Esophagus muscularis mucosa (tissue), 4 donors: ENCODE measurements at regions not wholly inside any gene's neighbourhood (a gene's known extent, or its start where the extent isn't known, plus 50 kb on each side); places are given as distances from the start of the nearest gene placed in this dataset.
"Not testable (repeated sequence)": the region's sequence is repeated elsewhere in the genome, so short reads cannot be mapped to it uniquely, and the experiment has no call there.

Source experiments
- DNase-seq: peaks from one replicate; pipeline ENCODE4 v3.0.0-alpha.2; 2017; ENCODE audit errors: extremely low spot score
- H3K27ac ChIP-seq, 4 donors: fragments of 200-600 bp; sonication (generic); replicated peaks in 1 of 4; 1 replicate in 3 of 4; 2 replicates in 1 of 4; pipeline ENCODE4 v1.5.1; 2016 to 2019; ENCODE audit warnings: mild to moderate bottlenecking in 1 of 4
- H3K27me3 ChIP-seq, 4 donors: fragments of 200-600 bp; sonication (generic); one replicate each; pipeline versions ENCODE4 v1.5.1 to v1.6.0; 2016 to 2019
- H3K36me3 ChIP-seq, 4 donors: fragments of 200-600 bp; sonication (generic); one replicate each; pipeline ENCODE4 v1.5.1; 2016 to 2019
- H3K4me1 ChIP-seq, 4 donors: fragments of 200-600 bp; sonication (generic); one replicate each; pipeline ENCODE4 v1.5.1; 2016 to 2019
- H3K4me3 ChIP-seq, 4 donors: fragments of 200-600 bp; sonication (generic); 1 replicate in 2 of 4; 2 replicates in 2 of 4; pipeline ENCODE4 v1.5.1; 2016 to 2019; ENCODE audit warnings: mild to moderate bottlenecking in 4 of 4, moderate library complexity in 1 of 4
- H3K9me3 ChIP-seq, 4 donors: fragments of 200-600 bp; sonication (generic); 1 replicate in 3 of 4; 2 replicates in 1 of 4; pipeline ENCODE4 v1.5.1; 2016 to 2019
- CTCF ChIP-seq, 3 experiments: fragments of 200-600 bp in 2 of 3; fragments of 450-650 bp in 1 of 3; sonication (generic) in 2 of 3; IDR thresholded peaks; one replicate each; pipeline ENCODE4 v1.5.1; 2017 to 2019; ENCODE audit warnings: antibody characterized with exemption in 3 of 3, mild to moderate bottlenecking in 2 of 3, moderate library complexity in 1 of 3
- EP300 ChIP-seq: sonication (generic); formaldehyde crosslinking; IDR thresholded peaks from one replicate; pipeline ENCODE4 v1.6.1; 2017; ENCODE audit warnings: antibody characterized with exemption
- POLR2A ChIP-seq: fragments of 450-650 bp; IDR thresholded peaks from one replicate; pipeline ENCODE4 v1.6.1; 2017; ENCODE audit warnings: antibody characterized with exemption, moderate library complexity, mild to moderate bottlenecking, low read depth
- POLR2AphosphoS5 ChIP-seq, 2 donors: sonication (generic); formaldehyde crosslinking; IDR thresholded peaks; one replicate each; pipeline ENCODE4 v1.6.1; 2017; ENCODE audit warnings: antibody characterized with exemption in 2 of 2
- WGBS: methylation state at CpG from one replicate; pipeline ENCODE4 v1.1.5; 2018; 5-methylcytosine and 5-hydroxymethylcytosine counted together
- intact Hi-C: fragments of 100-400 bp; cut with DNase I; formaldehyde crosslinking; loops from one replicate; pipeline ENCODE4 v1.15.1; 2023

GRCh38 chr14:106080922-106081321 is 554.5 kb downstream of the TMEM121 start:
- TF ChIP-seq POLR2A = no peak
- TF ChIP-seq EP300 = no peak
- TF ChIP-seq CTCF (IDR thresholded peaks at IDR 0.05) = no peak
- no peak for TF ChIP-seq POLR2AphosphoS5 (IDR thresholded peaks at IDR 0.05)
- Histone ChIP-seq H3K27me3 (no peaks in the 10 kb centered on the region), H3K36me3 (no peaks in the 10 kb centered on the region), H3K4me1 (no peaks in the 10 kb centered on the region), H3K9me3 (no peaks in the 10 kb centered on the region), H3K27ac (no peak overlapping the region), H3K4me3 (no peak overlapping the region)
- no peak for DNase-seq
- intact Hi-C loops = no loop called here
- no CpG with 5 or more reads among the region's 4 CpGs for WGBS

- H3K27me3 ChIP-seq, intact Hi-C loops, DNase-seq, H3K27ac ChIP-seq, H3K9me3 ChIP-seq, H3K4me3 ChIP-seq, H3K4me1 ChIP-seq, H3K36me3 ChIP-seq: not testable (repeated sequence)
- WGBS = 38% methylated on average over 2 of the region's 6 CpGs
Observed at GRCh38 chr14:106081721-106082120, 555.3 kb downstream of the TMEM121 start.

GRCh38 chr14:106083082-106083481 is 556.7 kb downstream of the TMEM121 start:
- Histone ChIP-seq H3K27me3 (no peaks in the 10 kb centered on the region), H3K9me3 (no peaks in the 10 kb centered on the region), H3K4me3 (no peak overlapping the region), H3K36me3 (no peaks in the 10 kb centered on the region), H3K4me1 (no peaks in the 10 kb centered on the region), H3K27ac (no peak overlapping the region)
- no peak for DNase-seq
- no CpG with 5 or more reads among the region's 2 CpGs for WGBS
- intact Hi-C loops = no loop called here
- TF ChIP-seq CTCF (IDR thresholded peaks at IDR 0.05) (no peak), EP300 (no peak), POLR2AphosphoS5 (IDR thresholded peaks at IDR 0.05) (no peak), POLR2A (no peak)

- TF ChIP-seq CTCF (IDR thresholded peaks at IDR 0.05) = no peak
- TF ChIP-seq EP300 = no peak
- TF ChIP-seq POLR2A = no peak
- TF ChIP-seq POLR2AphosphoS5 (IDR thresholded peaks at IDR 0.05) = no peak
Observed at GRCh38 chr14:106087837-106088236, 561.5 kb downstream of the TMEM121 start.

GRCh38 chr14:106088860-106089259 is 562.5 kb downstream of the TMEM121 start:
- no CpG with 5 or more reads among the region's 3 CpGs for WGBS
- H3K36me3 ChIP-seq, DNase-seq, intact Hi-C loops, H3K4me1 ChIP-seq, H3K27me3 ChIP-seq, H3K9me3 ChIP-seq, H3K4me3 ChIP-seq, H3K27ac ChIP-seq: not testable (repeated sequence)

More at GRCh38 chr14:106087837-106088236, 561.5 kb downstream of the TMEM121 start:
- no peak overlapping the region for H3K4me3 ChIP-seq
- H3K9me3 ChIP-seq = no peaks in the 10 kb centered on the region
- H3K4me1 ChIP-seq = no peaks in the 10 kb centered on the region
- WGBS = no CpG with 5 or more reads among the region's 8 CpGs
- intact Hi-C loops = no loop called here
- DNase-seq = no peak
- no peaks in the 10 kb centered on the region for H3K27me3 ChIP-seq
- H3K27ac ChIP-seq = no peak overlapping the region
- H3K36me3 ChIP-seq = no peaks in the 10 kb centered on the region

GRCh38 chr14:106094654-106095189 is 568.3 kb downstream of the TMEM121 start:
- Histone ChIP-seq H3K4me1 (no peaks in the 10 kb centered on the region), H3K27ac (no peak overlapping the region), H3K36me3 (no peaks in the 10 kb centered on the region), H3K4me3 (no peak overlapping the region), H3K9me3 (no peaks in the 10 kb centered on the region), H3K27me3 (no peaks in the 10 kb centered on the region)
- no CpG with 5 or more reads among the region's 11 CpGs for WGBS
- TF ChIP-seq POLR2A (no peak), EP300 (no peak)
- no peak for DNase-seq
- intact Hi-C loops = no loop called here
